K562 (cell line): ENCODE measurements at regions not wholly inside any gene's neighbourhood (a gene's known extent, or its start where the extent isn't known, plus 50 kb on each side); places are given as distances from the start of the nearest gene placed in this dataset.

Source experiments
- FOXA3 ChIP-seq, 2 experiments: fragments of 450-650 bp in 1 of 2; sonication (generic) in 1 of 2; formaldehyde crosslinking; IDR thresholded peaks in 1 of 2; conservative IDR thresholded peaks in 1 of 2; 2 replicates each; pipeline versions ENCODE4 v1.4.0 to v1.8.0; 2020 to 2022; ENCODE audit warnings: mild to moderate bottlenecking in 2 of 2, missing genetic modification reagents in 1 of 2
- FOXP4 ChIP-seq: sonication (generic); formaldehyde crosslinking; IDR thresholded peaks from 2 replicates; pipeline ENCODE4 v1.8.0; 2022; ENCODE audit warnings: mild to moderate bottlenecking, missing genetic modification reagents, borderline replicate concordance
- GABPB1 ChIP-seq: sonication (generic); formaldehyde crosslinking; IDR thresholded peaks from 2 replicates; pipeline ENCODE4 v1.8.0; 2022; ENCODE audit warnings: mild to moderate bottlenecking, missing genetic modification reagents
- NFRKB ChIP-seq: fragments of 450-650 bp; IDR thresholded peaks from 2 replicates; pipeline ENCODE4 v1.6.1; 2016; ENCODE audit warnings: low read depth
- NRF1 ChIP-seq, 2 experiments: fragments of 450-650 bp; IDR thresholded peaks in 1 of 2; conservative IDR thresholded peaks in 1 of 2; 2 replicates each; pipeline ENCODE4 v1.6.1; 2014; ENCODE audit warnings: mild to moderate bottlenecking in 2 of 2
- PTBP1 ChIP-seq: fragments of 200-400 bp; formaldehyde crosslinking; IDR thresholded peaks from 2 replicates; pipeline ENCODE4 v1.6.1; 2017; ENCODE audit warnings: low read depth, low read length
- SNIP1 ChIP-seq: fragments of 450-650 bp; IDR thresholded peaks from 2 replicates; pipeline ENCODE4 v1.7.1; 2017; ENCODE audit warnings: low read depth, mild to moderate bottlenecking
- TEAD4 ChIP-seq, 2 experiments: sonication (generic) in 1 of 2; formaldehyde crosslinking in 1 of 2; IDR thresholded peaks; 2 replicates each; pipeline versions ENCODE4 v1.6.1 to v1.8.0; 2012 to 2022; ENCODE audit warnings: borderline replicate concordance in 1 of 2, inconsistent platforms in 1 of 2, low read length in 1 of 2, mild to moderate bottlenecking in 1 of 2, missing genetic modification reagents in 1 of 2
- TRIM24 ChIP-seq, 2 experiments: fragments of 450-650 bp; IDR thresholded peaks; 2 replicates each; pipeline ENCODE4 v1.6.1; 2016
- ZBTB17 ChIP-seq: fragments of 450-650 bp; formaldehyde crosslinking; IDR thresholded peaks from 2 replicates; pipeline ENCODE4 v1.4.0; 2020; ENCODE audit warnings: mild to moderate bottlenecking
- ZNF175 ChIP-seq: fragments of 200-800 bp; sonication (Bioruptor generic); IDR thresholded peaks from 2 replicates; pipeline ENCODE4 v1.6.1; 2016; ENCODE audit warnings: low read depth, mild to moderate bottlenecking, missing genetic modification characterization, missing compliant biosample characterization
- ZNF3 ChIP-seq: fragments of 250-450 bp; sonication (Bioruptor Pico); IDR thresholded peaks from 2 replicates; pipeline ENCODE4 v1.5.0; 2021; ENCODE audit warnings: mild to moderate bottlenecking, moderate library complexity
- ZNF740 ChIP-seq, 3 experiments: fragments of 200-800 bp in 1 of 3; sonication (Bioruptor generic) in 1 of 3; sonication (generic) in 1 of 3; formaldehyde crosslinking in 1 of 3; IDR thresholded peaks; 2 replicates each; pipeline versions ENCODE4 v1.6.1 to v1.8.0; 2016 to 2022; ENCODE audit warnings: mild to moderate bottlenecking in 2 of 3, missing compliant biosample characterization in 2 of 3, missing genetic modification characterization in 2 of 3, missing genetic modification reagents in 1 of 3
- TF ChIP-seq, protein P1 (sequence below): fragments of 250-450 bp; sonication (Bioruptor Pico); IDR thresholded peaks from 2 replicates; pipeline ENCODE4 v1.8.0; 2021; ENCODE audit warnings: moderate library complexity, mild to moderate bottlenecking, inconsistent platforms
- TF ChIP-seq, protein P2 (sequence below), 2 experiments: fragments of 200-800 bp in 1 of 2; sonication (Bioruptor generic) in 1 of 2; sonication (generic) in 1 of 2; formaldehyde crosslinking in 1 of 2; IDR thresholded peaks in 1 of 2; conservative IDR thresholded peaks in 1 of 2; 2 replicates each; pipeline versions ENCODE4 v1.5.0 to v1.6.1; 2016 to 2020; ENCODE audit warnings: missing compliant biosample characterization in 1 of 2, missing genetic modification characterization in 1 of 2, missing genetic modification reagents in 1 of 2

GRCh38 chr7:32658034-32658433, 162.7 kb downstream of the AVL9 start (continued):
- TF ChIP-seq, protein P1, sequence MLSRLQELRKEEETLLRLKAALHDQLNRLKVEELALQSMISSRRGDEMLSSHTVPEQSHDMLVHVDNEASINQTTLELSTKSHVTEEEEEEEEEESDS (CRISPR knock-in tag): no peak
- TF ChIP-seq NFRKB (0 out of 2 replicates have a peak, but pooled peaks have one; percentile 43), ZNF3 (CRISPR knock-in tag) (no peak), FOXP4 (CRISPR knock-in tag) (no peak), GABPB1 (CRISPR knock-in tag) (peak; percentile 73), ZBTB17 (CRISPR knock-in tag) (no peak), ZNF175 (CRISPR knock-in tag) (peak; percentile 65; the same call in 1 of the 2 replicates), TEAD4 (IDR thresholded peaks at IDR 0.05; ENCODE audit: low read length) (peak; percentile 25; the same call in 1 of the 2 replicates), TEAD4 (CRISPR knock-in tag; IDR thresholded peaks at IDR 0.05; ENCODE audit: borderline replicate concordance) (no peak), FOXA3 (CRISPR knock-in tag; conservative IDR thresholded peaks at IDR 0.05 in 1 of 2, IDR thresholded peaks at IDR 0.05 in 1 of 2) (peak in 1 of 2 experiments; percentile 62; a peak in 2 of 4 replicates), ZNF740 (CRISPR knock-in tag; IDR thresholded peaks at IDR 0.05) (no peak), ZNF740 (tag; IDR thresholded peaks at IDR 0.05) (no peak), SNIP1 (no peak), NRF1 (conservative IDR thresholded peaks at IDR 0.05 in 1 of 2, IDR thresholded peaks at IDR 0.05 in 1 of 2) (peak in 1 of 2 experiments; percentile 7; a peak in 1 of 4 replicates), PTBP1 (no peak), TRIM24 (IDR thresholded peaks at IDR 0.05) (peak in 1 of 2 experiments; percentile 57; a peak in 1 of 4 replicates)
- TF ChIP-seq, protein P2, sequence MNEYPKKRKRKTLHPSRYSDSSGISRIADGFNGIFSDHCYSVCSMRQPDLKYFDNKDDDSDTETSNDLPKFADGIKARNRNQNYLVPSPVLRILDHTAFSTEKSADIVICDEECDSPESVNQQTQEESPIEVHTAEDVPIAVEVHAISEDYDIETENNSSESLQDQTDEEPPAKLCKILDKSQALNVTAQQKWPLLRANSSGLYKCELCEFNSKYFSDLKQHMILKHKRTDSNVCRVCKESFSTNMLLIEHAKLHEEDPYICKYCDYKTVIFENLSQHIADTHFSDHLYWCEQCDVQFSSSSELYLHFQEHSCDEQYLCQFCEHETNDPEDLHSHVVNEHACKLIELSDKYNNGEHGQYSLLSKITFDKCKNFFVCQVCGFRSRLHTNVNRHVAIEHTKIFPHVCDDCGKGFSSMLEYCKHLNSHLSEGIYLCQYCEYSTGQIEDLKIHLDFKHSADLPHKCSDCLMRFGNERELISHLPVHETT (CRISPR knock-in tag; conservative IDR thresholded peaks at IDR 0.05 in 1 of 2, IDR thresholded peaks at IDR 0.05 in 1 of 2): peak in 1 of 2 experiments; percentile 68; a peak in 2 of 4 replicates
